SU-DHL-6 (cell line): ENCODE measurements at regions not wholly inside any gene's neighbourhood (a gene's known extent, or its start where the extent isn't known, plus 50 kb on each side); places are given as distances from the start of the nearest gene placed in this dataset.

Source experiments
- H2AFZ ChIP-seq: fragments of 200-600 bp; sonication (generic); 2 replicates; pipeline ENCODE4 v1.6.1; 2014; ENCODE audit warnings: low read depth, mild to moderate bottlenecking, moderate library complexity, mixed read lengths, antibody characterized with exemption, low read length; ENCODE audit not compliant: severe bottlenecking
- H3F3A ChIP-seq: fragments of 200-600 bp; shearing (Covaris generic); 2 replicates; pipeline ENCODE4 v1.6.0; 2016; ENCODE audit warnings: antibody characterized with exemption, mild to moderate bottlenecking; ENCODE audit not compliant: insufficient read depth
- H3K27ac ChIP-seq: fragments of 200-600 bp; sonication (generic); 2 replicates; pipeline ENCODE4 v1.5.1; 2016; ENCODE audit warnings: low read depth, mild to moderate bottlenecking, low read length, moderate library complexity, mixed read lengths
- H3K27me3 ChIP-seq: fragments of 200-600 bp; sonication (generic), shearing (Covaris generic); 2 replicates; pipeline ENCODE4 v1.6.0; 2014; ENCODE audit warnings: mild to moderate bottlenecking, low read length
- H3K36me3 ChIP-seq: fragments of 200-600 bp; sonication (generic); 2 replicates; pipeline ENCODE4 v1.6.1; 2014; ENCODE audit warnings: mild to moderate bottlenecking, low read length, mixed read lengths
- H3K4me2 ChIP-seq: fragments of 300-600, 200-600 bp; shearing (Covaris generic), sonication (generic); 2 replicates; pipeline ENCODE4 v1.6.0; 2014; ENCODE audit warnings: low read length, low read depth, mild to moderate bottlenecking; ENCODE audit not compliant: poor library complexity, severe bottlenecking
- H3K4me3 ChIP-seq: fragments of 200-600 bp; sonication (generic); 2 replicates; pipeline ENCODE4 v1.5.1; 2014; ENCODE audit warnings: antibody characterized with exemption, low read length, mild to moderate bottlenecking, mixed read lengths; ENCODE audit not compliant: insufficient read depth, poor library complexity, severe bottlenecking
- H3K79me2 ChIP-seq: fragments of 200-600 bp; sonication (generic); 2 replicates; pipeline ENCODE4 v1.6.1; 2014; ENCODE audit warnings: mild to moderate bottlenecking, low read length, moderate library complexity; ENCODE audit not compliant: insufficient read depth
- H3K9ac ChIP-seq: fragments of 200-600 bp; sonication (generic); 2 replicates; pipeline ENCODE4 v1.7.0; 2014; ENCODE audit warnings: mild to moderate bottlenecking, low read length
- H3K9me2 ChIP-seq: fragments of 200-600 bp; sonication (generic); replicated peaks from 2 replicates; pipeline ENCODE4 v1.6.1; 2014; ENCODE audit warnings: low read length; ENCODE audit not compliant: insufficient read depth
- H3K9me3 ChIP-seq: fragments of 200-600 bp; sonication (generic); 2 replicates; pipeline ENCODE4 v1.6.1; 2014; ENCODE audit warnings: low read length, mixed read lengths; ENCODE audit not compliant: insufficient read depth
- H4K20me1 ChIP-seq: fragments of 200-600 bp; sonication (generic); 2 replicates; pipeline ENCODE4 v1.6.1; 2014; ENCODE audit warnings: low read depth, mild to moderate bottlenecking, antibody characterized with exemption, low read length, moderate library complexity, mixed read lengths
- CTCF ChIP-seq: fragments of 200-600 bp; sonication (generic); IDR thresholded peaks from one replicate; pipeline ENCODE4 v1.5.1; 2017; ENCODE audit warnings: antibody characterized with exemption, mild to moderate bottlenecking, low read length, moderate library complexity; ENCODE audit not compliant: insufficient read depth, poor library complexity, severe bottlenecking
- EZH2phosphoT487 ChIP-seq: fragments of 200-600 bp; sonication (generic), shearing (Covaris generic); conservative IDR thresholded peaks from 2 replicates; pipeline ENCODE4 v1.6.1; 2018; ENCODE audit warnings: mild to moderate bottlenecking, antibody characterized with exemption, low read length, moderate library complexity, mixed read lengths

GRCh38 chr5:63263411-63263810, 684.8 kb downstream of the LRRC70 start:
- Histone ChIP-seq H4K20me1 (no peaks in the 10 kb centered on the region), H3K9ac (no peak overlapping the region), H3K36me3 (no peaks in the 10 kb centered on the region), H3F3A (no peaks in the 10 kb centered on the region), H3K4me3 (no peak overlapping the region), H3K9me3 (no peaks in the 10 kb centered on the region), H3K4me2 (no peak overlapping the region), H3K27ac (no peak overlapping the region), H3K9me2 (no peaks in the 10 kb centered on the region), H3K27me3 (no peaks in the 10 kb centered on the region), H2AFZ (no peak overlapping the region), H3K79me2 (no peaks in the 10 kb centered on the region)
- TF ChIP-seq EZH2phosphoT487, result no peak

- Histone ChIP-seq H3K9me3 (no peaks in the 10 kb centered on the region), H3F3A (no peaks in the 10 kb centered on the region), H3K27me3 (no peaks in the 10 kb centered on the region), H3K4me2 (no peak overlapping the region), H2AFZ (no peak overlapping the region), H3K79me2 (no peaks in the 10 kb centered on the region), H3K27ac (no peak overlapping the region), H4K20me1 (no peaks in the 10 kb centered on the region), H3K9ac (no peak overlapping the region), H3K36me3 (no peaks in the 10 kb centered on the region), H3K4me3 (no peak overlapping the region), H3K9me2 (no peaks in the 10 kb centered on the region)
- TF ChIP-seq EZH2phosphoT487 (no peak), CTCF (no peak)
These were observed 683.8 kb downstream of the LRRC70 start for GRCh38 chr5:63262185-63262981.

- H4K20me1 ChIP-seq, result no peaks in the 10 kb centered on the region
- no peak overlapping the region for H3K4me3 ChIP-seq
- H3K9ac ChIP-seq, result no peak overlapping the region
- H3K27ac ChIP-seq, result no peak overlapping the region
- TF ChIP-seq CTCF, result no peak
- TF ChIP-seq EZH2phosphoT487, result no peak
- H2AFZ ChIP-seq, result no peak overlapping the region
- no peaks in the 10 kb centered on the region for H3K79me2 ChIP-seq
- H3K4me2 ChIP-seq, result no peak overlapping the region
- no peaks in the 10 kb centered on the region for H3K9me3 ChIP-seq
- no peaks in the 10 kb centered on the region for H3K36me3 ChIP-seq
- H3F3A ChIP-seq, result no peaks in the 10 kb centered on the region
- no peaks in the 10 kb centered on the region for H3K9me2 ChIP-seq
- no peaks in the 10 kb centered on the region for H3K27me3 ChIP-seq
These were observed 683.1 kb downstream of the LRRC70 start for GRCh38 chr5:63261695-63262094.

- Histone ChIP-seq H3K4me3 (no peak overlapping the region), H3K9me2 (no peaks in the 10 kb centered on the region), H3K27me3 (no peaks in the 10 kb centered on the region), H3K9me3 (no peaks in the 10 kb centered on the region), H4K20me1 (no peaks in the 10 kb centered on the region), H3K27ac (no peak overlapping the region), H3K79me2 (no peaks in the 10 kb centered on the region), H3K36me3 (no peaks in the 10 kb centered on the region), H3F3A (no peaks in the 10 kb centered on the region), H2AFZ (no peak overlapping the region), H3K9ac (no peak overlapping the region), H3K4me2 (no peak overlapping the region)
- no peak for TF ChIP-seq EZH2phosphoT487
- no peak for TF ChIP-seq CTCF
These were observed 677.0 kb downstream of the LRRC70 start for GRCh38 chr5:63255594-63255993.
